ENCODE measurements at regions not wholly inside any gene's neighbourhood (a gene's known extent, or its start where the extent isn't known, plus 50 kb on each side); places are given as distances from the start of the nearest gene placed in this dataset.

- TF ChIP-seq CTCF (conservative IDR thresholded peaks at IDR 0.05; ENCODE audit: low read length) (no peak), EZH2phosphoT487 (IDR thresholded peaks at IDR 0.05; ENCODE audit: borderline replicate concordance) (no peak)
These were observed 244.6 kb downstream of the HAO1 start for GRCh38 chr20:7695635-7696034.
